ENCODE measurements at regions not wholly inside any gene's neighbourhood (a gene's known extent, or its start where the extent isn't known, plus 50 kb on each side); places are given as distances from the start of the nearest gene placed in this dataset.

DNA sequence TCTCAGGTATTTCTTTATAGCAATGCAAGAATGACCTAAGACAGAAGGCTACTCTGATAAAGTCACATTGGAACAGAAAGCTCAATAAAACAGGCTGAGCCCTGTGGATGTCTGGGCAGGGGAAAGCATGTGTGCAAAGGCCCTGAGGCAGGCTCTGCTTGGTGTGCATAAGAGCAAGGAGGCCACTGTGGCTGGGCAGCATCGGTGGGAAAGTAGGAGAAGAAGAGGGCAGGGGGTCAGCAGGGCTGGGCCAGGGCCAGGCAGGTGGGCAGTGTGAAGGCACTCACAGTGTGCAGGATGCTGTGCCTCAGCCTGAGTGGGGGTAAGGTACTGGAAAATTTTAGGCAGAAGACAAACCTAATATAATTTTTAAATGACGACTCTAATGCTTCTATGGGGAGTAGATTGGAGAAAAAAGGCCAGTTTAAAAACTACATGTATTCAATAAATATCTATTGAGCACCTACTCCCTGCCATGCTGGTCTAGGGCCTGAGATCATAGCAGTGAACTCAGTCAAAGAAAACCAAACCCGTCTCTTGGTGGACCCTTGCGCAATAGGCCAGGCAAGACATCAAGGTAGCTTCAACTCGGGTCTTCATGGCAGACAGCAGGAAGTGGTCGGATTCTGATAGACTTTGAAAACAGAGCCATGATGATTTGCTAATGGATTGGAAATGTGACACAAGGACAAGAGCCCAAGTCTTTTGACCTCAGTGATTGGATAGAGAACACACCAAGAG, 572.3 kb downstream of the TCERG1L start:
- TF ChIP-seq, protein P1, sequence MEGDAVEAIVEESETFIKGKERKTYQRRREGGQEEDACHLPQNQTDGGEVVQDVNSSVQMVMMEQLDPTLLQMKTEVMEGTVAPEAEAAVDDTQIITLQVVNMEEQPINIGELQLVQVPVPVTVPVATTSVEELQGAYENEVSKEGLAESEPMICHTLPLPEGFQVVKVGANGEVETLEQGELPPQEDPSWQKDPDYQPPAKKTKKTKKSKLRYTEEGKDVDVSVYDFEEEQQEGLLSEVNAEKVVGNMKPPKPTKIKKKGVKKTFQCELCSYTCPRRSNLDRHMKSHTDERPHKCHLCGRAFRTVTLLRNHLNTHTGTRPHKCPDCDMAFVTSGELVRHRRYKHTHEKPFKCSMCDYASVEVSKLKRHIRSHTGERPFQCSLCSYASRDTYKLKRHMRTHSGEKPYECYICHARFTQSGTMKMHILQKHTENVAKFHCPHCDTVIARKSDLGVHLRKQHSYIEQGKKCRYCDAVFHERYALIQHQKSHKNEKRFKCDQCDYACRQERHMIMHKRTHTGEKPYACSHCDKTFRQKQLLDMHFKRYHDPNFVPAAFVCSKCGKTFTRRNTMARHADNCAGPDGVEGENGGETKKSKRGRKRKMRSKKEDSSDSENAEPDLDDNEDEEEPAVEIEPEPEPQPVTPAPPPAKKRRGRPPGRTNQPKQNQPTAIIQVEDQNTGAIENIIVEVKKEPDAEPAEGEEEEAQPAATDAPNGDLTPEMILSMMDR (IDR thresholded peaks at IDR 0.05 in 4 of 5, conservative IDR thresholded peaks at IDR 0.05 in 1 of 5), result no peak
- no peak for TF ChIP-seq POLR2A (IDR thresholded peaks at IDR 0.05)
